NCI-H82 (cell line): ENCODE measurements at regions not wholly inside any gene's neighbourhood (a gene's known extent, or its start where the extent isn't known, plus 50 kb on each side); places are given as distances from the start of the nearest gene placed in this dataset.

Experiments
- DNase-seq: peaks from one replicate; lab custom pipeline; 2025; lab: John Stamatoyannopoulos, UW

DNA sequence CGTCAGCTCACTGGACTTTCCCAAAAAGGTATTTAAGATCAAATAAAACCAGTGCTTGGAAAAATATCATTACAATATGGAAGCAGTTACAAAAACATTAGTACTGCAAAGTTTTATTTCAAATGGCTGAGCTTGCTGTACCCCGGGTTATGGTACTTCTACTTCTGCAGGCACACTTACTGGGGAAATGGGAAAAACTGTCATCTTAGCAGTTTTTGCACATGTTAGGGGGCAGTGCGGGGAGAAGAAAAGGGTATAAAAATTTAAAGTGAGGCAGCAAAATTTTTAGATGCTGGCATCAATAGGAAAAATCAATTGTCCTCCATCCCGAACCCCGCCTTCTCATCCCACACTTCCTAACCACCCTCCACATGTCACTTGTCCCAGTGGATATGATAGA, 133.4 kb downstream of the ATG4C start:
- DNase-seq: no peak

DNA sequence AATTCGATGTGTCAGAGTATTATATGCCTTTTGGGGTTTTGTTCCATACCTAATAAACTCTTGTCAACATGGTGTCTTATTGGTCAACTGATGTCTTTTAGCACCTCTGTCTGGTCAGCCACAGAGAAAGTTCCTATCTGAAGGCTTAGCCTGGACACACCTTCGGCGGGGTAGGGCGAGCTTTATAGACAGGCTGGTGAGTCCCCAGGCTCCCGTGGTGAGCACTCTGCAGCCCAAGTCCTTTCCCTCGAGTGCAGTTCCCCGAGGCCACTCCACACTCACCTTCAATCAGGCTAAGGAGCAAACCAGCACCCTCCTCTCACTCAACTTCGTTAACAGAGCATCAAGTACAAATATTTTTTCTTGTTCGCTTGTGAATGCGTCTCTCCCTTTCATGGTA, 133.9 kb downstream of the ATG4C start:
- no peak for DNase-seq

DNA sequence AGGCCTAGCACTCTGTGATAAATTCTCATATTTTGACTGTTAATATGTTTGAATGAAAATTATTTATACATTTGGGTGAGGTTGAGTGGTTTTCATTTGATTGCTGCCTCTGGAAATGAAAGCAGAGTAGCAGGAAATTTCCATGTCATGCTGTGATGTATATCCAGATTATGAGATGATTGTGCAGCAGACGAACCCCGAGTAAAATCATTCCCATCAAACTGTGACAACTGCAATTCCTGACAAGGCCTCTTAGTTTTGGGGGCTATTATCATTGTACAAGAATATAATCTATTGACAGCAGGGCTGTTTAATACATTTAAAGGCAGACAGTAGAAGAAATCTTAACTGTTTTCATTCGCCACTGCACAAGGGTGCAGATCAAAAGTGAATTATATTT, 134.8 kb downstream of the ATG4C start:
- no peak for DNase-seq

DNA sequence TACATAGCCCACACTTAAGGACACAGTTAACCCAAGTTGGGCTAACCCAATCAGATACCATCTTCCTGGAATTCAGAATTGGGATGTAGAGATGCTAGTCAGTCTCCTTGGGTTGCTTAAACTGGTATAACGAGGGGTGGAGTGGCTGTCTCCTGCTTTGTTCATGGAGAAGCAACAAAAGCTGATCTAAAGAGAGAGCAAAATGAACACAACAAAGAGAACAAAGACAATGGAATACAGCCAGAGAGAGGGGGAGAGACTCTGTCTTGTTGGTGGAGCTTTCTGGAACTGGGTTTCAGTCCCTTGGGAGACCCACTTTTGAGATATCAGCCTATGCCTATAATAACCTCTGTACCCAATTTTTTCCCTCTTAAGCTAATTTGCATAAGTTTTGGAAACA, 138.1 kb downstream of the ATG4C start:
- DNase-seq: no peak

DNA sequence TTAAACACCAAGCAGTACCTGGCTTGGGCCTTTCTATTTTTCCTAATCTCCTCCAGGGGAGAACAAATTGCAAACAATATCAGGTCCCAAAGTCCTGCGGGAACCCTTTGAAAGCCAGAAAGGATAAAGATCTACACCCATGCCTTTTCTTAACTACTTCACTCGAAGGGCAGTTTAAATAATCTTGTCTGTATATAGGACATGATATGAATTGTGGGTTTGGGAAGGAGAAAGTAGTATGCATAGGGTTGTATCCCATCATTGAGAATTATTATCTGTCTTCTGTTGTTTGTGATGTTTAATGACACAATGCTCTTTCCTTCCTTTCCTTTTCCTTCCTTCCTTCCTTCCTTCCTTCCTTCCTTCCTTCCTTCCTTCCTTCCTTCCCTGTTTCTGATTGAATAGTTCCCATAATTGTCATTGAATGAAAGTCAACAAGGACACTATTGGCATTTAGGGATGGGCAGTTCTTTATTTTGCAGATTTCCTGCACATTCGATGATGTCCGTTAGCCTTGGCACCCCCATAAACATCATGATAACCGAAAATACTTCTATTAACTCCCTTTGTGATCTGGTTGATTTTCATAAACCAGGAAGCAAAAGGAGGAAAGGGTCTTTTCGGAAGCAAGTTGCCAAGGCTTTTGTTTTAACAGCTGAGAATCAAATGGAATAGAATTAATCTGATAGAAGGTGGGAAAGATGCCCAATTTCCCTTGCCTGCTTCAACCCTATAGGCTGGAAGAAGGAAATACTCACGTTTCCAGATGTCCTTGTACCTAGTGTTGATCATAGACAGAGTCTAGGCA, 141.3 kb downstream of the ATG4C start:
- no peak for DNase-seq

DNA sequence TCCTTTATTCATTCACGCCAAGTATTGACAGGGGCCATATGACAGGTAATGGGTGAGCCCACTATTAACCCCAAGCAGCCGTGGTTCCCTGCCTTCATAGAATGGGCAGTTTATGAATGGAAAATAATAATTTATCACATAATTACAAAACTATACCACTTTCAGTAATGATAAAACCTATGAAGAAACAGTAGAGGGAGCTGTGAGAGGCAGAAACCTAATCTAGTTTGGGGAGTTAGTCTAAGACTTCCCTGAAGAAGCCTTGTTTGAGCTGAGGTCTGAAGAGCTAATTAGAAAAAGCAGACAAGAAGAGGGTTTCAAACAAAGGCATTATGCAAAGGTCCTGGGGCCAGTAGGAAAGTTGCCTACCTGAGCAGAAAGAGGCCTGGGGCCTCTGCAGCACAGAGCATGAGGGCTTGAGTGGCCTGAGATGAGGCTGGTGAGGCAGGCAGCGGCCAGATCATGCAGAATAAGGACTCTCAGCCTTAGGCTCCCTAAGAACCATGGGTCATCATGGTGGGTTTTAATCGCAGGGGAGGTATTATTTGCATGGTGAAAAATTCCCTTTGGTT, 142.8 kb downstream of the ATG4C start:
- DNase-seq: peak; percentile 35

DNA sequence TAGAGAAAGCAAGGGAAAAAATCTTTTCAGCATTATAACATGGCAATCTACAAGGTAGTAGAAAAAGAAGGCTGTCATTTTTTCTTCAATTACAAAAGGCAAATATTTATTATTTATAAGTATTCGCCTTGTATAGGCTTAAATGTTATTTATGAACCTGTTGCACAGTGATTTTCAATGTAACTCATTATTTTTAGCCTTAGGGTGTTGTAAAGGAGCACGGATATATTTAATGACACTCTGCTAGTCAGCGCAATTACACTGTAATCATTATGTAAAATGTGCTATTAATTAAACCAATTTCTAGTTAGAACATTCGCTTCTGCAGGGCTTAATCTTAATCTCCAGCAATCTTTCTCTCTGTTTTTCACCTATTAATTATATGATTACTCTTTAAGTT, 145.0 kb downstream of the ATG4C start:
- no peak for DNase-seq

DNA sequence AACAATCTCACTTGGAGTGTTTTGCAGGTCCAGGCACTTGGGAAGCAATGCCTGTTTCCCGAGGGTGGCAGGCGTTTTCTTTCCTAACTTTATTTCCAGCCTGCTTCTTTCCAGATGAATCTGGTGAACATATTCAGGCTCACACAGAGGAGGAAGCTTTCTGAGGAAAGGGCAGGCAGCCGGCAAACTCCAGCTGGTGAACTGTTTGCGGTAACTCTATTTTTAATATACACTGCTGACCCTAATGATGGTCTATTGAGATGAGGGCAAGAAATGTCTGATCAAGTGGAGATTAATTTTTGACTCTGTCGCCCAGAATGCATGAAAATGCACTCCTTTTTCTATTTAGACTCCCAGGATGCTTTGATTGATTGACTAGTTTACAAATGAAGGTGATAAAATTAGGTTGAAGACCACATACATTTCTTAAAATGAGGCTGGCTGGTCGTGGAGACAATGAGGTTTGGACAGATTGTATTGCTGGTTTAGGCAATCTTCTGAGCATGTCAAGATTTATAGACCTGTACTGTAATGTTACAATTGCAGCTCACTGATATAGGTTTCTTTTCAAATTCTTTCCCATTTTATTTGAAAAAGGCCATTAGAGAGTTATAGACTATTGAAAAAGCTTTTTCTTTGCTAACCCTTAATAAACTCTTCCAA, 153.8 kb downstream of the ATG4C start:
- DNase-seq: no peak

DNA sequence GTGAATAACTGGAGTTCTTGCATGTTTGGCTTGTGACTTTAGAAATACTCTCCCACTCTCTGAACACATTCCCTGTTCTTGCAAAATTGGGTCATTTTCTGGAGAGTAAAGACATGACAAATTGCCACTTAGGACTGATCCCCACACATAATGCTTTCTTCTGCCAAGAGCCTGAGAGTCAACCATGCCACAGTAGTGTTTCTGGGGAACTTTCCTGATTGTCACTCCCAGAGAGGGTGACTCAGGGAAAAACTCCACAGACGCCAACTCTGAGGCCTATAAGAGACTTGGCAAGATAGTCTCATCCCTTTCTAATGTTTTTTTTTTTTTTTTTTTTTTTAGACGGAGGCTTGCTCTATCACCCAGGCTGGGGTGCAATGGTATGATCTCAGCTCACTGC, 157.8 kb downstream of the ATG4C start:
- no peak for DNase-seq

DNA sequence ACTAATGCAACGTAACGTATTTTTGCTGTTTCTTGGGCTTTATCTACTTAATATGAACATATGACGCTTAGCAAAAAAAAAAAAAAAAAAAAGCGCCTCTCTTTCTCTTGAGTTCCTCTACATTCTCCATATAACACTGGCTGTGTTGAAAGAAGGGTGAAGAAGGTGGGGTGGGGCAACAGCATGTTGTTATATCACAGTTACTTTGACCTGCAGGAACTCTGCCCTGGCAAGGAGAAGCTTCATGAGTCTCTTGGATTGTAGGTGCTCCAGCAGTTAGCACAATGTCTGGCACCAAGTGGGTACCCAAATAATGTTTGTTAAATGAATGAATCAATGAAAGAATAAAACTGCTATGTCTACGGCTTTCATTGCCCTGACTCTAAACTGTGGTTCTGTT, 162.6 kb downstream of the ATG4C start:
- DNase-seq: no peak

DNA sequence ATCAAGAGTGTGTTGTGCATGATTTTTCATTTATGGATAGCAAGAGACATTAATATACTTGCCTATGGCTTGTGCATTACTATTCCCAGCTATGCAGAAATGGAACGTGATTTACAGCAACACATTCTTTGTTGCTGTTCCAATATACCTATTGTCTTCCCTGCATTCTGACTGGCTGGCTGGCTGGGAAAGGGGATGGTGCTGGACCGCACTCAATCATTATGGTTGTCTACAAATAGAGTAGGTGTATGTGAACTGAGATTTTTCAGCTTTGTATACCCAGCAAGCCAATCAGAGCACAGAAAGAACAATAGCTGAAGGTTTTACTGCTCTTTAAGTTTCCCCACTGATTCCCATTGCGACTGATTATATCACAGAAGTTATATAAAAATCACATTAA, 167.5 kb downstream of the ATG4C start:
- DNase-seq: no peak

DNA sequence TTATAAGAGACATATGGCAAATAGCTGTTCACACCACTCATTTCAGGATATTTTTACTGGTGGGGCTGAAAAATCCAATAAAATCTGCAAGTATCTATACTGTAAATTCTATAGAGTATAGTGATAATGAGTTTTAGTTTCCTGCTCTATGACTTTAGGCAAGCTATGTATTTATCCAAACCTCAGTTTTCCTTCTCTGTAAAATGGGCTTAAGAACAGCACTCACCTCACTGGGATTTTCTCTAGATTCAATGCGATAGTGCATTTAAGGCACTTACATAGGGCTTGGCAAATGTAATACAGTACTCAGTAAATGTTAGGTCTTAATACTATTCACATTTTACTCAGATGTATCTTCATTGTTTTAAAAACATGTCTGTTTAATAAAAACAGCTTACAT, 168.7 kb downstream of the ATG4C start:
- no peak for DNase-seq

DNA sequence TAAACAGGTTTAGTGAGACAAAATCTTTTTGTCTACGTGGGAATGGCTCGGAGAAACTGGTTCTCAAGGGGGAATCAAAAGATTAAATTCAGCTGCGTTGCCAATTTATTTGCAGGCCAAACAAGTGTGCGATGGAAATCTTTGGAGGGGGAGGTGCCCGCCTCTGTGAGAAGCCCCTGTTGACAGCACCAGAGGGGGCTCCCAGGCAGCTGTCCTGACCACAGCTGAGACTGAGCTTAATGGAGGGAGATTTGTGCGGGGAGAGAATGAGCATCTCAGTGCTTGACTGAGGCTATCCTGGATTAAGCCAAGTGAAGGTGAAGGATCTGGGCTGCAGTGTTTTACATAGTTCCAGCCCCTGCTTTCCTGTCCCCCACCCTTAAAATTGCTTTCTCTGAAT, 169.7 kb downstream of the ATG4C start:
- peak; percentile 64 for DNase-seq

DNA sequence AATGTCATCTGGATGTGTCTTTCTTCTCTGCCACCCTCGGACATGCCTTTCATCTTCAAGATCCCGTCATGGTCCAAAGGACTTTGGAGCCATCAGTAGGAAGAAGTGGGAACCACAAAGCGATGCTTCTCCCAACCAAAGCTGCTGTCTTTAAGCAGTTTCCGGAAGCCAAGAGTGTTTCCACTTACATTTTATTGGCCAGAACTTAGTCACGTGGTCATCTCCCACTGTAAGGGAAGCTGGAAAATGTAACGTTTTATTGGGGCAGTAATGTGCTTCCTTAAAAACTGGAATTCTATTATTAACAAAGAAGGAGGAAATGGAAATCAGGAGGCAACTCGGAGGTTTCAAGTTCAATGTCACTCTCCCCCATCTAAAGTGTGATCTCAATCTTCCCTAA, 170.8 kb downstream of the ATG4C start:
- no peak for DNase-seq

DNA sequence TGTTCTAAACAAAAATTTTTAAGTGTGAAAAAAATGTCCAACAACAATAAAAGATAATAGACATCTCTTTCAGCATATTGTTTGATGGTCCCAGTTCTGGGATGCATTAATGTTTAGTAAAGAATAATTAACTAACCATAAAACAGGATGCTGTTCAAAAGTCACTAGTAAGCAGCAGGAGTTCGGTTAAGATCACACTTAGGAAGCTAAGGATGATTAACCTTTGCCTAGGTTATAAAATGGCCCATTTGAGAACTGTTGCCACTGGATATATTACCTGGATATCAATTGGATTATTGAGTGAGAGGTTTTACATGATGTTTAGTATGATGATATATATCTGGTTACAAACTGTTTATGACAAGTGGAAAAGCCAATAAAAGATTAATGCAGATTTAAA, 171.7 kb downstream of the ATG4C start:
- no peak for DNase-seq

DNA sequence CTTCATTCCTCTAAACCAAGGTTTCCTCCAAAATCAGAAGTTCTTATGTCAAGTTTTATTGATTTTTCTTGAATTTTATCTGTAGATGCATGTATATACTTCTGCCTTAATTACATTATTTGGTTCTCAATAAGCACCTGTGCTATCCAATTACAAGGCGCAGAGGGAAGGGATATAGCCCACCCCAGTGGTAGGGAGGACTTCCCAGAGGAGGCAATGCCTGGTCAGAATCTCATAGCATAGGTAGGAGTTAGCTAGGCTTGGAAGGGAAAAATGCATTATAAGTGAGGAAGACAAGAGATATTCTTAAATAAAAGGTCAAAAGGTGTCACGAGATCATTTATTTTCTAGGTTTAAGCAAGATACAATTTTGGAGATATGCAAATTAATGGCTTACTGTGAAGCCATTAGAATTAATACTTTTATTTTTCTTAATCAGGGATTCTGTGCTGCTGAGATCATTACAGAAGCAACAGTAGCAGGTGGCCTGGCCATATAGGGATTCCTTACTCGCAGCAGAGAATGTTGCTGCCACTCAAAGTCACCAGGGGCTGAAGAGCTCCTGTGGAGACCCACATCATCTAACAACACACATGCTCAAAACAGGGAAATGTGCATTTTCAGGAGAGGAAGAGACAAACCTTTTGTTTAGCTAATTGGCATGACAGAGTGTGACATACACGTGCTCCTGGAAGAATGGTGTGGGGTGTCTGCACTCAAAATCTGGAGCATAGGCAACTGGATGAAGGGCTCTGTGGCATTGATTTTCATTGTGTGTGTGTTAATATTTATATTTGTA, 178.3 kb downstream of the ATG4C start:
- peak; percentile 77 for DNase-seq

DNA sequence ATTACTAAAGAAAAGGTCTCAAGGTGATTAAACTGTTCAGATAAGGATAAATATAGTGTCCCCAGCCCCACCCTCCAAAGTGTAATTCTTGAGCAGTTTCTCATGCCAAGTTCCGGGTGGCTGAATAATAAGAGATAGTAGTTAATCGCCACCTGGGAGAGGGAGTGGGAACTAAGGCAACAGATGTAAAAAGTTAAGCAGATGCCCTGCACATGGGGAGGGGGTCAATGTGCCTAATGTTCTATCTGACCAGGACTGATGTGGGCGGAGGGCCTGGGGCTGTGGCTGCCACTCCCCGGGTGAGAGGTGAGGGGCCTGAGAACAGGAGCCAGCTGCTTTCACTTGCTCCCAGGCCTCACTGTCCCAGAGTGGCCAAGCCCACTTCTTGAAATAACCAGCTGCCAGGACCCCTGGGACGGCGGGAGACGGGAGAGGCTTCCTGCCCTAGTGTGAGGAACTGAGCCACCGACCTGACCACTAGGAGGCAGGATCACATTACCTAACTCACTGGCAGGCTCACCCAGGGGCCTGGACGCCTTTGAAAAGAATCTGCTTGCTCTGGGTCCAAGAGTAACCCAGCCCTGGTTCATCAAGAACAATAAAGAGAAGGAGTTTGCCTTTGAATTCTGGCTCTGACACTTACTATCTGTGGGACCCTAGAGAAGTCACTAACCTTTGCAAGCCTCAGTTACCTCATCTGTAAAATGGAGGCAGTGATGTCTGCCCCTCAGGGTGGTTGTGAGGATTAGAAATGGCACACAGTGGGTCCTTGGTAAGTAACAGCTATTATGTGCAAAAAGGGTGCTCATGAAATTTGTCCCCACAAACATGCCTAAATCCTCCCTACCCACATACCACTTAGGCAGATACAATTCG, 179.2 kb downstream of the ATG4C start:
- peak; percentile 90 for DNase-seq

DNA sequence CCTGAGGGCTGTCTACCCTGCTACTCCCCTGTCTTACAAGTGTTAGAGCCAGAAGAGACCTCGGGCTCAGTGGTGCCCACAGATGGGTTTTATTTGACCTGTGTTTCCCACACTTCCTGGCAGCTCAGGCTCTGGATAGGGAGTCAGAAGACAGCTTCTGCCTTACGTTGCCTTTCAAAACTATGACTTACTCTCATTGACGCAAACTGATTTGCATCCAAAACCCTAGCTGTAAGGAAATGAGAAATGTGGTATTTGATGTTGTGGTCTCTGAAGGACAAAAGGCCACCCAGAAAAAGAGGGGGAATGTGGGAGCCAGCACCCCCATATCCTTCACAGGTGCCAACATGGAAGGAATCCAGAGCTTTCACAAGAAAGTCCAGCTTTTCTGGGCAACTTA, 180.2 kb downstream of the ATG4C start:
- DNase-seq: no peak

DNA sequence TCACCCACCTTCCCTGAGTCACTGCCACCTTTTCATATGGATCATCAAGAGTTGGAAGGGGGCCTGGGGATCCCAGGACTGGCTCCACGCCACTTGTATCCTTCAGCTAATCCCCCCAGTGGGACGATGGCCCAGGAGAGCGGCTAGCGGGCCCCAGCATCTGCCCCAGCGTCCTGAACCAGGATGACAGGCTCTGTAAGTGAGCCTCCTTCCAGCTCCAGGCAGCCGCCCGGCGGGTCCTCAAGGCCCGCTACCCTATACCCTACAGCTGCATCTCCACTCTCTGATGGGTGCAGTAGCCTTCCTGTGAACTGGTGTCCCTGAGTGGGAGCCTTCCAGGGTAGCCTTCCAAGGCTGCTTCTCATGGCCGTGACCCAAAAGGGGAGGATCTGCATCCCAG, 183.1 kb downstream of the ATG4C start:
- DNase-seq: no peak

DNA sequence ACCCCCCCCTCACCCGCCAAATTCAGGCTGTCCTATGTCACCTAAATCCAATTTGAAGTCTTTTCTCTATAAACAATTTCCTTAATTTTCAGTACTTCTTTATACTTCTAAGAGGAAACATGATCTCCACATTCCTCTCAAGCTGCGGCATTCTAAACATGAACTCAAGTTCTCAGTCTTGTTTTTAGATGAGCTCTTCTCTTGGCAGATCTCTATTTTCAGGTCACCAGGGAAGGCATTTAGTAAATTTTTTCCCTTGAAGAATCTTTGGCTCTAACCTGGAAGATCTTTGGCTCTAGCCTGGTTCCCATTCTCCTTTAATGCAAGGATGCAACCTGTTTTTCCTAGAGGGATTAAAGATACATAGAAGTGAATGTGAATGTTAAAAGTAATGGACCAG, 193.4 kb downstream of the ATG4C start:
- DNase-seq: no peak

DNA sequence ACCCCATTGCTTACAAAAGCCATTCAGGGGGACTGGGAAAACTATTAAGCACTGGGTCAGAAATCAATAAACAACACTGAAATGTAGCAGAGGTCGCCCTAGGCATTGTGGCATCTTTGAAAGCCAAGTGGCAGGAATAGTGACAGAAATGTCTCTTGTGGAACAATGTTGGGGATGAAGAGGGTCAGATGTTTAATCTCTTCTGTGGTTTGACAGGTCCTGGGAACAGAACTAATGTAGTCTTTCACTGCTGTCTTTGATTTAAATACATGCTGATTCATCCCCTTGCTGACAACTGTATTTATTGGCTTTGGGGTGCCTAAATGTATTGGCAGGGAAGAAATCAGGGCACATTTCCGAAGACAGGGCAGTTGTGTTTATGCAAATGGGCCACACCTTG, 194.8 kb downstream of the ATG4C start:
- no peak for DNase-seq

DNA sequence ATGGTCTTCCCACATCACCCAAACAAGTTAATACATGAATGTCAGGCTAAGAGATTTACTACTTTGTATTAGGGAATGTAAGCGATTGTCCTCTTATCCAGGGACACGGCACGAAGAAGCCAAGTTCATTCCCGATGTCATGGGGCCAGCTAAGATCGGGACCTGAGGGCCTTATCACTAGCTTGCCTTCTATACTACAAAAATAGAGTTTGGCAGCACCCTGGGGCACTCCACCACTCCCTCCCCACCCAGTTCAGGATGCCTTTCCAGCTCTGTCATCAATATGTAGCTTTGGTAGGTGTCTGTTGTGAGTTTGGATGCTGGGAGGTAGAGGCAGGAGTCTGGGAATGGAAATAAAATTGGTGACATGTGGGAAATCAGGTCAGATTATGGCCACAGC, 197.5 kb downstream of the ATG4C start:
- DNase-seq: no peak
